ENCODE measurements at regions not wholly inside any gene's neighbourhood (a gene's known extent, or its start where the extent isn't known, plus 50 kb on each side); places are given as distances from the start of the nearest gene placed in this dataset.

DNA sequence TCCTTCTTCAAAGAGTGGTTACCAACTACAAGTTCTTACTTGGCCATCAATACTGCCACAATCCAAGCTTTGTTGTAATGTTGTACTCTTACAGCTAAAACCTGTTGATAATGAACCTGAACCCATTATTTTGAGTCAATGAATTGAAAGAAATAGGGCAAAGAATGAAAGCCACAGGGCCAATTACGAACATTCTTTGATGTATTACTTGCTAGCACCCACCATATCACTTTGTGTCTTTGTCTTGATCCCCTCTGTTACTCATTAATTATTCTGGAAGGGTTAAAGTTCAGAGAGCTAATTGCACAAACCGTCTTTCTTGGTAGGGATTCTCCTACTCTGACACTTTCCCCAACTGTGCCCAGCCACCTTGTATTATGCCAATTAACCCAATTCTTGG is 53.2 kb upstream of the TFEC start:
- no peak overlapping the region for H3K4me3 ChIP-seq (ENCODE audit: low read length)
- 61% methylated on average over 2 of the region's 2 CpGs for WGBS
- no peak for ATAC-seq

DNA sequence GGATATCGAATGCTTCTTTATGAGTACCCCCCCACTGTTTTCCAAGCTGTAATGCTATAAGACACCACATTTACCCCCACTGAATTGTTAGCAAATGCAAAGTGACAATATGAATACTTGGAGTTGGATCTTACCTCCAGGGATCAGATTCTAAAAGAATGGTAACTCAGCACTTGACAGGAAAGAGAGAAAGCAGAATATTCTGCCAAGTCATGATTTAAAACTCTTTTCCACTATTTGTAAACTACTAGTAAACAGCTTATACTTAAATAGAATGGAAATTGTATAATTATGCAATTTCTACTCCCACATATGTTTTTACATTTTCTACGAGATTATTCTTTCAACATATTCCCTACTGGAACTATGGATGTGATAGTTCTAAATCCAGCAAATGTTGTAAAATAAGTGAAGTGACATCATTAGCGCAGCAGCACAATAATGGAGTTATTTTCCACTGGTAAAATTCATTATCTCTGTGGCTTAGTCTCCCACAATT is 56.0 kb upstream of the TFEC start:
- intact Hi-C loops (cut with DNase I), result no loop called here
- WGBS, result 83% methylated on average over 3 of the region's 3 CpGs

More for the DNA sequence above, 53.2 kb upstream of the TFEC start:
- no peak overlapping the region for H3K27ac ChIP-seq (ENCODE audit: low read length)
- intact Hi-C loops (cut with DNase I), result no loop called here
- no peaks in the 10 kb centered on the region for H3K9me3 ChIP-seq (ENCODE audit: control insufficient read depth, low read length)
- H3K27me3 ChIP-seq (ENCODE audit: control insufficient read depth, insufficient read depth), result no peaks in the 10 kb centered on the region
- DNase-seq, result no peak
- H3K4me1 ChIP-seq (ENCODE audit: control insufficient read depth, insufficient read depth, low read length), result no peaks in the 10 kb centered on the region

DNA sequence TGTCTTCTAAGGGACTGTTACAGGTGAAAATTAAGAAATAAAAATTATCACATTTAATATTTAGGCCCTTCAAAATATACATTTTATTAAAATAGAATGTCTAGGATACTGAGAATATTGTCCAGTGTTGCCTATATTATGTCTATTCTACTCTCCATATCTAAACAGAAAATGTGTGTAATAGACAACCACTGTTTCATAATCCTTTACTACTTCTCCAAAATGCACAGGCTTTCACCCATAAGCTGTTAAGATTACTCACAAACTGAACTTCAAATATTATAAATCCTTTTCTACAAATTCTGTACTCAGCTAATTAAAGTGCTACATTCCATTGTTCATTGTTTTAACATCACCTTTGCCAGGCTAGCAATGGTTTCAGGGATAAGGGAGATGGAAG is 56.7 kb upstream of the TFEC start:
- Histone ChIP-seq H3K27me3 (ENCODE audit: control insufficient read depth, insufficient read depth) (no peaks in the 10 kb centered on the region), H3K27ac (ENCODE audit: low read length) (no peak overlapping the region), H3K4me3 (ENCODE audit: low read length) (no peak overlapping the region), H3K4me1 (ENCODE audit: control insufficient read depth, insufficient read depth, low read length) (no peaks in the 10 kb centered on the region), H3K9me3 (ENCODE audit: control insufficient read depth, low read length) (no peaks in the 10 kb centered on the region)
- no peak for DNase-seq
- intact Hi-C loops (cut with DNase I), result no loop called here
- ATAC-seq, result no peak

More for the DNA sequence above, 56.0 kb upstream of the TFEC start:
- ATAC-seq (no peak), DNase-seq (no peak)
- H3K27me3 ChIP-seq (ENCODE audit: control insufficient read depth, insufficient read depth), result no peaks in the 10 kb centered on the region
- H3K4me1 ChIP-seq (ENCODE audit: control insufficient read depth, insufficient read depth, low read length), result no peaks in the 10 kb centered on the region
- no peak overlapping the region for H3K4me3 ChIP-seq (ENCODE audit: low read length)
- H3K9me3 ChIP-seq (ENCODE audit: control insufficient read depth, low read length), result no peaks in the 10 kb centered on the region
- no peak overlapping the region for H3K27ac ChIP-seq (ENCODE audit: low read length)

DNA sequence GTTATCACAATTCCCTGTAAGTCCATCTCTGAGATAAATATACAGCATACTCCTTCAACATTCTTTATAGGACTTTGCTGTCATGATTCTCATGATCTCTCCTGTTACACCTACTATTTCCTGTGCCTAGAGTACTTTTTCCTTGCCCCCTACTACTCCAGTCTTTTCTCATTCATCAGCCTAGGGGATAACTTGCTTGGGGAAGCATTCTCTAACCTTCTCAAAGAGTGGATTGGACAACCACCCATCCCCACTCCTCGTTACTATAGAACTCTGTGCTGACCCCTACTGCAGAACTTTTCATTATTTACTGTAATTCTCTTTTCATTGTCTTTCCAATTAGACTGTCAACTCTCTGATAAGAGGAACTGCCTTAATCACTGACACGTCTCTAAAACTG is 57.4 kb upstream of the TFEC start:
- no peak overlapping the region for H3K4me3 ChIP-seq (ENCODE audit: low read length)
- no peaks in the 10 kb centered on the region for H3K9me3 ChIP-seq (ENCODE audit: control insufficient read depth, low read length)
- 52% methylated on average over 2 of the region's 2 CpGs for WGBS
- intact Hi-C loops (cut with DNase I), result no loop called here
- no peaks in the 10 kb centered on the region for H3K27me3 ChIP-seq (ENCODE audit: control insufficient read depth, insufficient read depth)
- no peak overlapping the region for H3K27ac ChIP-seq (ENCODE audit: low read length)
- ATAC-seq (no peak), DNase-seq (no peak)
- H3K4me1 ChIP-seq (ENCODE audit: control insufficient read depth, insufficient read depth, low read length), result no peaks in the 10 kb centered on the region

DNA sequence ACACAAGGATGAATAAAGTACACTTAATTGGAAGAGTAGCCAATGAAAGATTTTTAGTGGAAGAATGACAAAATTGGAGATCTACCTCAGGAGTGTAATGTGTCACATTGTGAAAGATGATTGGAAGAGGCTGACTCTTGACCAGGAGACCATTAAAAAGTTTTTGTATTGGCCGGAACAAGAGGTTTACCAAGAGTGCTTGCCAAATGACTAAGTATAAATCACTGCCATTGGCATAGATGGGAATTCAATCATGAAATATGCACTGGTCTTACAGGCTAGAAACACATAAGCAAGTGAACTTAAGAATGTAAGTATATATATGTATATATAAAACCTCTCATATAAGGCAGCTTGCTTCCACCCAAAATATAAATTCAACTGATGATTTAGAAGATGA is 58.7 kb upstream of the TFEC start:
- intact Hi-C loops (cut with DNase I), result no loop called here
- no peak for ATAC-seq
- WGBS, result 91% methylated on average over 1 of the region's 1 CpG
- H3K27me3 ChIP-seq (ENCODE audit: control insufficient read depth, insufficient read depth), result no peaks in the 10 kb centered on the region
- H3K4me3 ChIP-seq (ENCODE audit: low read length), result no peak overlapping the region
- H3K27ac ChIP-seq (ENCODE audit: low read length), result no peak overlapping the region
- no peaks in the 10 kb centered on the region for H3K9me3 ChIP-seq (ENCODE audit: control insufficient read depth, low read length)
- no peak for DNase-seq
- H3K4me1 ChIP-seq (ENCODE audit: control insufficient read depth, insufficient read depth, low read length), result no peaks in the 10 kb centered on the region

DNA sequence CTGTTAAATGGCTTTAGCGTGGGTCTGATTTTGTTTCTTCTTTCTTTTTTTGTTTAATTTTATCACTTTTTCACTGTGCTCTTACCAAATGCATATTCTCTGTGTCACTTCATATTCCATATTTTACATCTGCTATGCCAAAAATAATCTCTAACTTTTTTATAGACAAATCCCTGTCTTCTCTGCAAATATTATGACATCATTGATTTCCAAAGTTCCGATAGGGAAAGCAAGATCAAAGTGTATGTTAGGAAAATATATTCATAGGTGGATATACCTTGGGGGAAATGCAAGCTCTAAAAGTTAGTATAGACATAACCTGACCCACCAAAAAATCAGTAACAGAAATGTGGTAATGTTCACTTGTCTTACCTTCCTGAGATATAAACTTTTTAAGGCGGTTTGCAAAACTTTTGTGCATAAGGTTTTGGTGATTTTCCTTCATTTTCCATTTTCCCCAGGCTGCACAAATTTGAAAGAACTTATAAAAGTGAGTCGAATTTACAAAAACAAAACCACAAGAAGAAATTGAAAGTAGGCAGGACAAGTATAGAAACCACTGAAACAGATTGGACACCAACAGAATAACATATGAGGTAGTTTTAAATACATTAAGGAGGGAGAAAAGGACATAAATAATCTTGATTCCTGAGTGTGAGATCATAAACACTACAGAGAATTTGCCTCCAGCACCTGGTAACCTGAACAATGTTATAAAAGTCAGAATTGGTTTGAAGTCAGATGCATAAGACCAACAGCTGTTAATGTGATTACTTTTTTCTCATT is 63.1 kb upstream of the TFEC start:
- WGBS, result 79% methylated on average over 4 of the region's 4 CpGs

DNA sequence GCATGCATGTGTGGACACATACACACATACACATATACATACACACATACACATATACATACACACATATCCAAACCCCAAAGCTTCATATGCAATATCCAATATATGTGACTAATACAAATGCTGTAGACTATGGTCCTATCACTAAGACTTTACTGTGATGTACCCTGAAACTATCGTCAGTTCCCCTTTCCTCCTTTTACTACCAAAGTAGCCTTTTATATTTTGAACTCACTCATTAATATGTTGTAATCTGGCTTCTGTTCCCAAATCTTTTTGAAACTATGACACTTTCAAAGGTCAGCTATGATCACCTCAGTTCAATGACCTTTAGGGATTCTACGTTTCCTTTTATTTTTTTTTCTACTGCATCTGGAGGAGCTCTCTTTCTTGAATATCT is 64.8 kb upstream of the TFEC start:
- H3K27ac ChIP-seq (ENCODE audit: low read length), result no peak overlapping the region
- H3K4me1 ChIP-seq (ENCODE audit: control insufficient read depth, insufficient read depth, low read length), result no peaks in the 10 kb centered on the region
- no peak overlapping the region for H3K4me3 ChIP-seq (ENCODE audit: low read length)
- H3K27me3 ChIP-seq (ENCODE audit: control insufficient read depth, insufficient read depth), result no peaks in the 10 kb centered on the region
- ATAC-seq (no peak), DNase-seq (no peak)
- no peaks in the 10 kb centered on the region for H3K9me3 ChIP-seq (ENCODE audit: control insufficient read depth, low read length)
- intact Hi-C loops (cut with DNase I), result no loop called here
- WGBS, result 70% methylated on average over 2 of the region's 2 CpGs

More for the DNA sequence above, 63.1 kb upstream of the TFEC start:
- intact Hi-C loops (cut with DNase I), result no loop called here
- H3K27me3 ChIP-seq (ENCODE audit: control insufficient read depth, insufficient read depth), result no peaks in the 10 kb centered on the region
- no peak for DNase-seq
- H3K9me3 ChIP-seq (ENCODE audit: control insufficient read depth, low read length), result no peaks in the 10 kb centered on the region
- H3K4me1 ChIP-seq (ENCODE audit: control insufficient read depth, insufficient read depth, low read length), result no peaks in the 10 kb centered on the region
- ATAC-seq, result no peak
- H3K4me3 ChIP-seq (ENCODE audit: low read length), result no peak overlapping the region
- no peak overlapping the region for H3K27ac ChIP-seq (ENCODE audit: low read length)

DNA sequence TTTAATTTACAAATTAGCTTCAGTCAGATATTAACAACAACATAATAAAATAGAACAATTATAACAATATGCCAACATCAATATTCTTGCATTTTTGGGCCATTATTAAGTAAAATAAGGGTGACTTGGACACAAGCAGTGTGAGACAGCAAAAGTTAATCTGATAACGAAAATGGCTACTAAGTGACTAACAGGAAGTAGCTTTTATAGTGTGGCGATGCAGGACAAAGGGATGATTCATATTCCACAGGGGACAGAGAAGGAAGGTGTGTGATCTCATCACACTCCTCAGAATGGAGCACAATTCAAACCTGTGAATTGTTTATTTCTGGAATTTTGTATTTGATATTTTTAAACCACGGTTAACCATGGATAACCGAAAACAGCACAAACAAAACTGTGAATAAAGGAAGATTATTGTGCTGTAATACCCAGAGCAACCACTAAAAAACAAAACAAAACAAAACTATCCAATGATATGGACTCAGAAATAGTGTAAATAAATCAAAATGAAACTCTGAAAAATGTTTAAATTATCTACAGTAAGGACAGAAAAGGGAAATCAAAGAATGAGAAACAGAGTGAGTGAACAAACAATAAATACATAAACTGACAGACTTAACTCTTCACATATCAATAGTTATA is 66.9 kb upstream of the TFEC start:
- H3K4me3 ChIP-seq (ENCODE audit: low read length), result no peak overlapping the region
- intact Hi-C loops (cut with DNase I), result no loop called here
- no peak for ATAC-seq
- no peaks in the 10 kb centered on the region for H3K4me1 ChIP-seq (ENCODE audit: control insufficient read depth, insufficient read depth, low read length)
- H3K27me3 ChIP-seq (ENCODE audit: control insufficient read depth, insufficient read depth), result no peaks in the 10 kb centered on the region
- no peak overlapping the region for H3K27ac ChIP-seq (ENCODE audit: low read length)
- 64% methylated on average over 4 of the region's 4 CpGs for WGBS
- H3K9me3 ChIP-seq (ENCODE audit: control insufficient read depth, low read length), result no peaks in the 10 kb centered on the region
- no peak for DNase-seq

DNA sequence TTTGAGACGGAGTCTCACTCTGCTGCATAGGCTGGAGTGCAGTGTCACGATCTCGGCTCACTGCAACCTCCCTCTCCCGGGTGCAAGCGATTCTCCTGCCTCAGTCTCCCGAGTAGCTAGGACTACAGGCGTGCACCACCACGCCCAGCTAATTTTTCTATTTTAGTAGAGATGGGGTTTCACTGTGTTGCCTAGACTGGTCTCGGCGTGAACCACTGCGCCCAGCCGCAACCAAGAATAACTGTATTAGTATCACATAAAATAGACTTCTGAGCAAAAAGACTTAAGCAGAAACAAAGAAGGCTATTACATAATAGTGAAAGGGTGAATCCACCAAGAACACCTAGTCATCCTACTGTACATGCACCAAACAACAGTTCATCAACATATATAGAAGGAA is 67.6 kb upstream of the TFEC start:
- 97% methylated on average over 12 of the region's 12 CpGs for WGBS
- intact Hi-C loops (cut with DNase I), result no loop called here
- Histone ChIP-seq H3K4me1 (ENCODE audit: control insufficient read depth, insufficient read depth, low read length) (no peaks in the 10 kb centered on the region), H3K27me3 (ENCODE audit: control insufficient read depth, insufficient read depth) (no peaks in the 10 kb centered on the region), H3K9me3 (ENCODE audit: control insufficient read depth, low read length) (no peaks in the 10 kb centered on the region), H3K27ac (ENCODE audit: low read length) (no peak overlapping the region), H3K4me3 (ENCODE audit: low read length) (no peak overlapping the region)
- no peak for DNase-seq
- no peak for ATAC-seq

DNA sequence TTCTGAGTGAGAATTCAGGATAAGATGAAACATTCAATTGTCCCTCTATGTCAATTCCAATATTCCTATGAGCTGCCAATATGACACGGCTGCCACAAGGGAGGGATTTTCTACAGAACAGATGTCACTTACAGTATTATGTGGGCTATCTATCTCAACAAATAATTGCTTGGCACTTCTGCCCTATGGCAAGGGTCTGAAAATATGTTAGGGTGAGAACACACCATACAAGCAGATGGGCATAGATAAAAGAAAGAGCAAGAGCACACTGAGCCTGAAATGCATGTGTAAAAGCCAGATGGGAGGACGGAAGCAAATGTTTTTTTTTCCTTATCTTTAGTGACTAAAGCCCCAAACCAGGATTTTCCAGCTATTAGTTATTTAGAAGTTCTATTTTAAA is 70.1 kb upstream of the TFEC start:
- WGBS, result 54% methylated on average over 2 of the region's 2 CpGs
- DNase-seq, result no peak
- Histone ChIP-seq H3K27ac (ENCODE audit: low read length) (no peak overlapping the region), H3K9me3 (ENCODE audit: control insufficient read depth, low read length) (no peaks in the 10 kb centered on the region), H3K4me3 (ENCODE audit: low read length) (no peak overlapping the region), H3K4me1 (ENCODE audit: control insufficient read depth, insufficient read depth, low read length) (no peaks in the 10 kb centered on the region), H3K27me3 (ENCODE audit: control insufficient read depth, insufficient read depth) (no peaks in the 10 kb centered on the region)
- intact Hi-C loops (cut with DNase I), result no loop called here
- ATAC-seq, result no peak

DNA sequence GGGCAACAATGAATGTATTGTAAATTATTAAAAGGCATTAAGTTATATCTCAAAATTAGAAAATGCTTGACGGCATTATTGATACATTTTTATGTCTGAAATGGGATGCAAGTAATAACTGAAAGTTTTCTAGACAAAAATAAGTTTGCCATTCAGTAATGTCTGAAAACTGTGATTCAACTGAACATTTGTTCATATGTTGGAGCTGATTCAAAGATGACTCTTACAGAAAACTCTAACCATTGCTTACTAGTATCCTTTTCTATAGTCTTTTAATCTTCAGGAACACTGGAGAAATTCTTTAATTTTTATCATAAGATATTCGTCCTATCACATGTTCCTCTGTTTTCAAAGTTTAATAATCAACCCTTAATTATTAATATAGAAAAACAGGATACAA is 71.1 kb upstream of the TFEC start:
- H3K27ac ChIP-seq (ENCODE audit: low read length), result no peak overlapping the region
- H3K9me3 ChIP-seq (ENCODE audit: control insufficient read depth, low read length), result no peaks in the 10 kb centered on the region
- ATAC-seq (no peak), DNase-seq (no peak)
- intact Hi-C loops (cut with DNase I), result no loop called here
- H3K27me3 ChIP-seq (ENCODE audit: control insufficient read depth, insufficient read depth), result no peaks in the 10 kb centered on the region
- H3K4me3 ChIP-seq (ENCODE audit: low read length), result no peak overlapping the region
- H3K4me1 ChIP-seq (ENCODE audit: control insufficient read depth, insufficient read depth, low read length), result no peaks in the 10 kb centered on the region
- 69% methylated on average over 2 of the region's 2 CpGs for WGBS

Measured in right cardiac atrium (tissue), 5 donors.